ENCODE measurements at regions not wholly inside any gene's neighbourhood (a gene's known extent, or its start where the extent isn't known, plus 50 kb on each side); places are given as distances from the start of the nearest gene placed in this dataset.

- no peak for DNase-seq
- Histone ChIP-seq H3K27ac (replicated peaks) (no peak overlapping the region), H3K36me3 (no peaks in the 10 kb centered on the region), H3K4me3 (no peak overlapping the region), H3K4me1 (no peaks in the 10 kb centered on the region), H3K9me3 (replicated peaks) (no peaks in the 10 kb centered on the region), H3K27me3 (ENCODE audit: low read depth) (no peaks in the 10 kb centered on the region)
- TF ChIP-seq, protein P1, sequence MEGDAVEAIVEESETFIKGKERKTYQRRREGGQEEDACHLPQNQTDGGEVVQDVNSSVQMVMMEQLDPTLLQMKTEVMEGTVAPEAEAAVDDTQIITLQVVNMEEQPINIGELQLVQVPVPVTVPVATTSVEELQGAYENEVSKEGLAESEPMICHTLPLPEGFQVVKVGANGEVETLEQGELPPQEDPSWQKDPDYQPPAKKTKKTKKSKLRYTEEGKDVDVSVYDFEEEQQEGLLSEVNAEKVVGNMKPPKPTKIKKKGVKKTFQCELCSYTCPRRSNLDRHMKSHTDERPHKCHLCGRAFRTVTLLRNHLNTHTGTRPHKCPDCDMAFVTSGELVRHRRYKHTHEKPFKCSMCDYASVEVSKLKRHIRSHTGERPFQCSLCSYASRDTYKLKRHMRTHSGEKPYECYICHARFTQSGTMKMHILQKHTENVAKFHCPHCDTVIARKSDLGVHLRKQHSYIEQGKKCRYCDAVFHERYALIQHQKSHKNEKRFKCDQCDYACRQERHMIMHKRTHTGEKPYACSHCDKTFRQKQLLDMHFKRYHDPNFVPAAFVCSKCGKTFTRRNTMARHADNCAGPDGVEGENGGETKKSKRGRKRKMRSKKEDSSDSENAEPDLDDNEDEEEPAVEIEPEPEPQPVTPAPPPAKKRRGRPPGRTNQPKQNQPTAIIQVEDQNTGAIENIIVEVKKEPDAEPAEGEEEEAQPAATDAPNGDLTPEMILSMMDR (IDR thresholded peaks at IDR 0.05; ENCODE audit: borderline replicate concordance), result no peak
- intact Hi-C loops (cut with micrococcal nuclease), result no loop called here
Observed at GRCh38 chr2:220000586-220000985, 373.2 kb downstream of the SLC4A3 start.

DNA sequence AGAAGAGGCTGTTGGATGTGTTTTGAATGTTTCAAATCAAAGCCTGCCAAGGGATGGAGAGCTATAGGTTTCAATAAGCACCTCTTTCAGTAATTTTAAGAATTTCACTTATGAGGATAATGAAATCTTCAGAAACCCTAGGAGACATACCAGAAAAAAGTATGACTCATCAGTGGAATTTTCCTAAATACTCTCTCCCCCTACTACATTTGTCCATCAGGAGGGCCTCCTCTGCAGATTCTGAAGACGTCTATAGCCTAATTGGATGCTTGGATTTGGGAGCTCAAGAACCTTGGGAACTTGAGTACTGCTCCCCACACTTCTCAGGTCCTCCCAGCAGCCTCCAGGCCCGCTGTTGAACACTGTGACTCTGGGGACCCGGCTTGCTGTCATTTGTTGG is 374.3 kb downstream of the SLC4A3 start:
- Histone ChIP-seq H3K9me3 (replicated peaks) (no peaks in the 10 kb centered on the region), H3K27ac (replicated peaks) (no peak overlapping the region), H3K4me1 (no peaks in the 10 kb centered on the region), H3K4me3 (no peak overlapping the region), H3K27me3 (ENCODE audit: low read depth) (no peaks in the 10 kb centered on the region), H3K36me3 (no peaks in the 10 kb centered on the region)
- intact Hi-C loops (cut with micrococcal nuclease), result no loop called here
- no peak for DNase-seq
- TF ChIP-seq, protein P1 (IDR thresholded peaks at IDR 0.05; ENCODE audit: borderline replicate concordance), result no peak

DNA sequence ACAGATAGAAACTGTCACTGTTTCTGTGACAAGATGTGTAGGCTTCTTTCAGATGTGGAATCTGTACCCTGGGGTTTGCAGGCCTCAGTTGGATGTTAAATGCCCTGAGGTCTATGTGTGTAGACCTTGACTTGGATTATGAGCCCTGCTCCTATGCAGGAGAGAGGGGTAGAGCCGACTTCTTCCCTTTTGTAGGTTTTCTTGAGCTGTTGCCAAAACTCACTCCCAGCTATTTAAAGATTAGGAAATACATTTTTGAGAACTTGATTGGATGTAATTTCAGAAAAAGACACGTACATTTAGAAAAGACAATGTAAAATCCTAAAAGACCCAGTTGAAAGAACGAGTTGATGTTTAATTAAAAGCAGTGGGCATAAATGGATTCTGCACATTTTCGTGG is 374.8 kb downstream of the SLC4A3 start:
- no peak overlapping the region for H3K4me3 ChIP-seq
- TF ChIP-seq, protein P1 (IDR thresholded peaks at IDR 0.05; ENCODE audit: borderline replicate concordance), result no peak
- intact Hi-C loops (cut with micrococcal nuclease), result no loop called here
- H3K9me3 ChIP-seq (replicated peaks), result no peaks in the 10 kb centered on the region
- H3K36me3 ChIP-seq, result no peaks in the 10 kb centered on the region
- no peaks in the 10 kb centered on the region for H3K4me1 ChIP-seq
- no peaks in the 10 kb centered on the region for H3K27me3 ChIP-seq (ENCODE audit: low read depth)
- H3K27ac ChIP-seq (replicated peaks), result no peak overlapping the region
- DNase-seq, result no peak

DNA sequence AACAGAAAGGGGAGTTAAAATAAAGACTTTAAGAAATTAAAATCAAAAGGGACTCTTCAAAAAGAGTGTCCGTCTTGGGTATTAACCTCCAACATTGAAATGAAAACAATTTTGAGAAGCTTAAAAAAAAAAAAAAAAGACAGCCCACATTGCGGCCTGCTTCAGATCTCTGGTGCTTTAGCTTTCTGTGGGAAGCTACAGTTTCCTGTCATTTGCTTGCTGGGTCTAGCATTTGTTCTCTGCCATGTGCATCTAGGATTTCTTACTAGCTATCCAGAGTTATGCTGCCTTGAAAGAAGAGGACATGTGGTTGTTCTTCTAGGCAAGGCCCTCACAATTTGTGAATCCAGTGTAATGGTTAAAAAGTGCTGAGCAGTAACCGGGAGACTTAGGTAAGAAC is 375.3 kb downstream of the SLC4A3 start:
- no peaks in the 10 kb centered on the region for H3K27me3 ChIP-seq (ENCODE audit: low read depth)
- no peak overlapping the region for H3K4me3 ChIP-seq
- H3K4me1 ChIP-seq, result no peaks in the 10 kb centered on the region
- TF ChIP-seq, protein P1 (IDR thresholded peaks at IDR 0.05; ENCODE audit: borderline replicate concordance), result no peak
- H3K36me3 ChIP-seq, result no peaks in the 10 kb centered on the region
- no peaks in the 10 kb centered on the region for H3K9me3 ChIP-seq (replicated peaks)
- intact Hi-C loops (cut with micrococcal nuclease), result no loop called here
- no peak for DNase-seq
- no peak overlapping the region for H3K27ac ChIP-seq (replicated peaks)

DNA sequence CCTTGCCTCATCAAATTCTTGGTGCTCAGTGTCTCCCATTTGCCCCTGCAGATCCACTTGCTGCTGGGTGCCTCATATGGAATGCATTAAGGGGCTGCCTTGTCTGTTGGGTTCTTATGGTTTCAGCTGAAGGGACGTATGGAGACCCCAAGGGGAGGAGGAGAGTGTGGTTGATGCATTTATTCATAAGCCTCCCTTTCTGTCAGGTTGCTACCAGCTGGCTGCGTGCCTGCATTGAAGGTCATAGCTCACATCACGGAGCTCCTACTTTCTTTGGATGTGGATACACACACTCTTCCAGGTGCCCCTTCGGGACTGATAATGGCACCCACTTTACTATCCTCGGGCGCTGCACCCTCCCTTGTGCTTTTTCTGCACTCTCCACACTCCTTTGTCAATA is 377.9 kb downstream of the SLC4A3 start:
- DNase-seq, result no peak
- Histone ChIP-seq H3K27ac (replicated peaks) (no peak overlapping the region), H3K4me3 (no peak overlapping the region), H3K4me1 (no peaks in the 10 kb centered on the region), H3K9me3 (replicated peaks) (no peaks in the 10 kb centered on the region), H3K27me3 (ENCODE audit: low read depth) (no peaks in the 10 kb centered on the region), H3K36me3 (no peaks in the 10 kb centered on the region)
- intact Hi-C loops (cut with micrococcal nuclease), result no loop called here
- TF ChIP-seq, protein P1 (IDR thresholded peaks at IDR 0.05; ENCODE audit: borderline replicate concordance), result no peak

DNA sequence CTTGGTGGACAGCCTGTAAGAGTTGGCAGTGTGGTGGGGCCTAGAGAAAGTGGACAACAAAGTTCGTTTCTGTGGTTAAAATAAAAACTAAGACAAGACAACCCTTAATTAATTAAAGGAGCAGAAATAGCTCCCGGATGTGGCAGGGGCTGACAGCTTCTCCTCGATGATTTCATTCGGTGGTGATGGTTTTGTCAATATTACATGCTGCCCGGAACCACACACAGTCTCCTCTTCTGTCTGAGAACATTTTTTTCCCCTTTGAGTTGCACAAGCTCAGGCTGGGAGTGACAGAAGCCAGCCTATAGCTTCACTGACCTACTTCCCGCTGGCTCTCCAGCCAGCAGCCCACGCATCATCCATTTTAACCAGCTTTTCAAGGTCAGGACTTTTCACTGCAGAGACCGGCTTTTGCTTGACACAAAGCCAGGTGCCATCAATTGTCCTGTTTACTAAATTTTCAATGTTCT is 378.8 kb downstream of the SLC4A3 start:
- Histone ChIP-seq H3K27me3 (ENCODE audit: low read depth) (no peaks in the 10 kb centered on the region), H3K4me1 (no peaks in the 10 kb centered on the region), H3K9me3 (replicated peaks) (no peaks in the 10 kb centered on the region), H3K36me3 (no peaks in the 10 kb centered on the region), H3K27ac (replicated peaks) (no peak overlapping the region), H3K4me3 (no peak overlapping the region)
- intact Hi-C loops (cut with micrococcal nuclease), result no loop called here
- no peak for DNase-seq
- TF ChIP-seq, protein P1 (IDR thresholded peaks at IDR 0.05; ENCODE audit: borderline replicate concordance), result no peak
